HepG2 (cell line): ENCODE measurements at regions not wholly inside any gene's neighbourhood (a gene's known extent, or its start where the extent isn't known, plus 50 kb on each side); places are given as distances from the start of the nearest gene placed in this dataset.

Source experiments
- ATAC-seq: fragments of 200-7000 bp; cut with Tn5 transposase; 3 replicates; pipeline ENCODE4 v1.9.1; 2020; ENCODE audit warnings: mild to moderate bottlenecking, moderate library complexity
- BruUV-seq: library from RNA; stranded (reverse); fragments of 400-500 nt; replicated peaks from 2 replicates; lab custom pipeline; 2021; lab: Mats Ljungman, UMichigan
- CTCF ChIA-PET: fragments of 300-600 bp; formaldehyde crosslinking; extraction: SDS; loops from one replicate; lab custom pipeline; 2021; ENCODE audit warnings: low total read pairs, inconsistent platforms, low intra/inter-chr PET ratio; lab: Yijun Ruan, JAX
- POLR2A ChIA-PET: fragments of 350-600 bp; sonication (Branson Sonifier 250); formaldehyde crosslinking; loops from one replicate; lab custom pipeline; 2020; ENCODE audit warnings: antibody characterized with exemption, inconsistent platforms; lab: Yijun Ruan, JAX
- DNase-seq: peaks from one replicate; pipeline ENCODE4 v3.0.0-alpha.2; 2015; ENCODE audit warnings: low spot score
- FAIRE-seq: peaks from 3 replicates; lab custom pipeline; 2011; peaks lifted over from hg19 to GRCh38; lab: Jason Lieb, UNC
- H2AFZ ChIP-seq: one replicate; pipeline ENCODE4 v1.6.1; 2011; ENCODE audit warnings: low read length, inconsistent platforms
- H3K27ac ChIP-seq: fragments of 300-600 bp; 3 replicates; pipeline ENCODE4 v1.8.0; 2011; ENCODE audit warnings: mixed run types, mild to moderate bottlenecking, mixed read lengths, low read length, inconsistent platforms; ENCODE audit not compliant: insufficient read depth; ENCODE audit errors: extremely low read length
- H3K27me3 ChIP-seq, 2 experiments: fragments of 200-600 bp in 1 of 2; 2 replicates in 1 of 2; 3 replicates in 1 of 2; pipeline versions ENCODE4 v1.6.0 to v1.8.0; 2011; ENCODE audit warnings: low read length in 2 of 2, mild to moderate bottlenecking in 2 of 2, moderate library complexity in 2 of 2, inconsistent platforms in 1 of 2; ENCODE audit not compliant: insufficient read depth in 2 of 2, control insufficient read depth in 1 of 2
- H3K36me3 ChIP-seq, 2 experiments: fragments of 200-600 bp in 1 of 2; replicated peaks in 1 of 2; 2 replicates in 1 of 2; 3 replicates in 1 of 2; pipeline versions ENCODE4 v1.5.1 to v1.8.0; 2011; ENCODE audit warnings: low read length in 2 of 2, inconsistent platforms in 1 of 2; ENCODE audit not compliant: insufficient read depth in 2 of 2, control insufficient read depth in 1 of 2
- H3K4me1 ChIP-seq: 2 replicates; pipeline ENCODE4 v1.5.1; 2012; ENCODE audit warnings: low read length, inconsistent platforms; ENCODE audit not compliant: insufficient read depth
- H3K4me2 ChIP-seq: 2 replicates; pipeline ENCODE4 v1.6.0; 2011; ENCODE audit warnings: low read depth, low read length, inconsistent platforms
- H3K4me3 ChIP-seq, 3 experiments: fragments of 200-600 bp in 1 of 3; sonication (generic), shearing (Covaris generic) in 1 of 3; replicated peaks in 1 of 3; 2 replicates each; pipeline ENCODE4 v1.5.1; 2011 to 2016; ENCODE audit warnings: low read length in 3 of 3, inconsistent platforms in 2 of 3, low read depth in 2 of 3, mild to moderate bottlenecking in 2 of 3, control low read depth in 1 of 3, mixed read lengths in 1 of 3; ENCODE audit not compliant: insufficient read depth in 1 of 3
- H3K79me2 ChIP-seq: one replicate; pipeline ENCODE4 v1.6.1; 2011; ENCODE audit warnings: low read length, inconsistent platforms; ENCODE audit not compliant: insufficient read depth
- H3K9ac ChIP-seq: 2 replicates; pipeline ENCODE4 v1.6.0; 2011; ENCODE audit warnings: mild to moderate bottlenecking, low read depth, low read length, inconsistent platforms; ENCODE audit not compliant: insufficient read depth
- H3K9me3 ChIP-seq: 2 replicates; pipeline ENCODE4 v1.5.1; 2012; ENCODE audit warnings: mild to moderate bottlenecking, low read length
- H4K20me1 ChIP-seq: 2 replicates; pipeline ENCODE4 v1.6.0; 2011; ENCODE audit warnings: inconsistent platforms, mild to moderate bottlenecking, low read length, moderate library complexity; ENCODE audit not compliant: insufficient read depth
- ARHGAP35 ChIP-seq: sonication (generic); formaldehyde crosslinking; IDR thresholded peaks from 2 replicates; pipeline ENCODE4 v1.9.0; 2022; ENCODE audit warnings: mild to moderate bottlenecking, inconsistent platforms, moderate library complexity, missing genetic modification reagents, borderline replicate concordance
- NFYB ChIP-seq: sonication (generic); formaldehyde crosslinking; IDR thresholded peaks from 2 replicates; pipeline ENCODE4 v1.4.0; 2020; ENCODE audit warnings: missing genetic modification reagents
- PAF1 ChIP-seq: IDR thresholded peaks from 2 replicates; pipeline ENCODE4 v1.6.1; 2016; ENCODE audit warnings: missing genetic modification reagents, missing compliant biosample characterization
- ZBTB26 ChIP-seq: IDR thresholded peaks from 2 replicates; pipeline ENCODE4 v1.6.1; 2016; ENCODE audit warnings: missing compliant biosample characterization, missing genetic modification reagents, borderline replicate concordance
- ZIK1 ChIP-seq: sonication (generic); formaldehyde crosslinking; IDR thresholded peaks from 2 replicates; pipeline ENCODE4 v1.5.0; 2020; ENCODE audit warnings: mild to moderate bottlenecking, low read depth, missing genetic modification reagents, borderline replicate concordance
- ZMYM4 ChIP-seq: sonication (generic); formaldehyde crosslinking; IDR thresholded peaks from 2 replicates; pipeline ENCODE4 v1.8.1; 2023; ENCODE audit warnings: mild to moderate bottlenecking, missing genetic modification reagents
- WGBS: methylation state at CpG from one replicate; pipeline ENCODE4 v1.1.6; 2017; ENCODE audit warnings: low lambda C conversion rate; 5-methylcytosine and 5-hydroxymethylcytosine counted together
- in situ Hi-C: cut with HindIII; loops from 2 replicates; pipeline ENCODE4 v1.10.0; 2017; ENCODE audit warnings: low pct_unique_long_range_greater_than_20kb; ENCODE audit not compliant: extremely low pct_ligation_motif_present
- intact Hi-C: fragments of 100-400 bp; cut with micrococcal nuclease; formaldehyde crosslinking; loops from one replicate; pipeline ENCODE4 v1.10.0; 2022; ENCODE audit not compliant: unreplicated experiment
- TF ChIP-seq, protein P1 (sequence below): IDR thresholded peaks from 2 replicates; pipeline ENCODE4 v1.6.1; 2016; ENCODE audit warnings: missing compliant biosample characterization, missing genetic modification reagents, borderline replicate concordance
- TF ChIP-seq, protein P2 (sequence below): sonication (generic); formaldehyde crosslinking; IDR thresholded peaks from 2 replicates; pipeline ENCODE4 v1.8.0; 2022; ENCODE audit warnings: mild to moderate bottlenecking, missing genetic modification reagents, borderline replicate concordance

GRCh38 chr2:82814146-82814545 lies 1644.9 kb downstream of the SUCLG1 start:
- no peaks in the 10 kb centered on the region for H4K20me1 ChIP-seq
- FAIRE-seq = no peak
- TF ChIP-seq PAF1 (CRISPR knock-in tag) (no peak), ZIK1 (no peak), ZMYM4 (CRISPR knock-in tag) (no peak), ARHGAP35 (CRISPR knock-in tag) (no peak), ZBTB26 (CRISPR knock-in tag) (no peak), NFYB (no peak)
- TF ChIP-seq, protein P1, sequence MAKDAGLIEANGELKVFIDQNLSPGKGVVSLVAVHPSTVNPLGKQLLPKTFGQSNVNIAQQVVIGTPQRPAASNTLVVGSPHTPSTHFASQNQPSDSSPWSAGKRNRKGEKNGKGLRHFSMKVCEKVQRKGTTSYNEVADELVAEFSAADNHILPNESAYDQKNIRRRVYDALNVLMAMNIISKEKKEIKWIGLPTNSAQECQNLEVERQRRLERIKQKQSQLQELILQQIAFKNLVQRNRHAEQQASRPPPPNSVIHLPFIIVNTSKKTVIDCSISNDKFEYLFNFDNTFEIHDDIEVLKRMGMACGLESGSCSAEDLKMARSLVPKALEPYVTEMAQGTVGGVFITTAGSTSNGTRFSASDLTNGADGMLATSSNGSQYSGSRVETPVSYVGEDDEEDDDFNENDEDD (CRISPR knock-in tag) = no peak
- TF ChIP-seq, protein P2, sequence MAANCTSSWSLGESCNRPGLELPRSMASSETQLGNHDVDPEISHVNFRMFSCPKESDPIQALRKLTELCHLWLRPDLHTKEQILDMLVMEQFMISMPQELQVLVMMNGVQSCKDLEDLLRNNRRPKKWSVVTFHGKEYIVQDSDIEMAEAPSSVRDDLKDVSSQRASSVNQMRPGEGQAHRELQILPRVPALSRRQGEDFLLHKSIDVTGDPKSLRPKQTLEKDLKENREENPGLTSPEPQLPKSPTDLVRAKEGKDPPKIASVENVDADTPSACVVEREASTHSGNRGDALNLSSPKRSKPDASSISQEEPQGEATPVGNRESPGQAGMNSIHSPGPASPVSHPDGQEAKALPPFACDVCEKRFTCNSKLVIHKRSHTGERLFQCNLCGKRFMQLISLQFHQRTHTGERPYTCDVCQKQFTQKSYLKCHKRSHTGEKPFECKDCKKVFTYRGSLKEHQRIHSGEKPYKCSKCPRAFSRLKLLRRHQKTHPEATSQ (CRISPR knock-in tag) = no peak
- no peak overlapping the region for H3K9ac ChIP-seq
- peaks cover 7% of the 10 kb centered on the region; the same call in 1 of the 2 replicates for H3K9me3 ChIP-seq
- POLR2A ChIA-PET = no interaction called here
- H3K27ac ChIP-seq = no peak overlapping the region
- no peak overlapping the region for H3K4me2 ChIP-seq
- in situ Hi-C loops (no loop called here), intact Hi-C loops (no loop called here)
- 2% methylated on average over 1 of the region's 1 CpG for WGBS
- H2AFZ ChIP-seq = no peak overlapping the region
- no peak for ATAC-seq
- BruUV-seq = no TSS peak
- no peak overlapping the region for H3K4me3 ChIP-seq
- H3K79me2 ChIP-seq = no peaks in the 10 kb centered on the region
- H3K4me1 ChIP-seq = no peaks in the 10 kb centered on the region
- no peak for DNase-seq
- H3K27me3 ChIP-seq = no peaks in the 10 kb centered on the region; a peak in 1 of 5 replicates
- H3K36me3 ChIP-seq = no peaks in the 10 kb centered on the region
- CTCF ChIA-PET = no interaction called here
